K562 (cell line): ENCODE measurements at regions not wholly inside any gene's neighbourhood (a gene's known extent, or its start where the extent isn't known, plus 50 kb on each side); places are given as distances from the start of the nearest gene placed in this dataset.
A peak's percentile ranks its signal among the peaks of the same experiment; 100 is the strongest.

Experiments used
- BDP1 ChIP-seq: IDR thresholded peaks from 3 replicates; pipeline ENCODE4 v1.6.1; 2011; ENCODE audit not compliant: insufficient read length, insufficient read depth
- CBX2 ChIP-seq: fragments of 200-600 bp; sonication (generic); IDR thresholded peaks from one replicate; pipeline ENCODE4 v1.6.1; 2012; ENCODE audit warnings: mild to moderate bottlenecking, low read length, inconsistent platforms; ENCODE audit not compliant: insufficient read depth, poor library complexity, severe bottlenecking
- CREM ChIP-seq: IDR thresholded peaks from 2 replicates; pipeline ENCODE4 v1.6.1; 2014; ENCODE audit warnings: antibody characterized with exemption, low read depth
- ETS2 ChIP-seq: IDR thresholded peaks from 2 replicates; pipeline ENCODE4 v1.6.1; 2016; ENCODE audit warnings: borderline replicate concordance, missing genetic modification characterization, mild to moderate bottlenecking, moderate library complexity, missing compliant biosample characterization; ENCODE audit not compliant: poor library complexity, severe bottlenecking
- ETV5 ChIP-seq: sonication (generic); formaldehyde crosslinking; IDR thresholded peaks from 2 replicates; pipeline ENCODE4 v1.4.0; 2020; ENCODE audit warnings: low read depth, mild to moderate bottlenecking, missing genetic modification reagents
- FUS ChIP-seq: fragments of 200-400 bp; formaldehyde crosslinking; optimal IDR thresholded peaks from 2 replicates; pipeline ENCODE3; 2017; ENCODE audit warnings: low read depth, low read length
- GATAD2A ChIP-seq: fragments of 450-650 bp; IDR thresholded peaks from 2 replicates; pipeline ENCODE4 v1.6.1; 2017
- JUN ChIP-seq, 2 experiments: sonication (generic) in 1 of 2; formaldehyde crosslinking in 1 of 2; IDR thresholded peaks; 2 replicates each; pipeline versions ENCODE4 v1.6.1 to v1.8.0; 2012 to 2022; ENCODE audit warnings: borderline replicate concordance in 2 of 2, mild to moderate bottlenecking in 2 of 2, improper control_type of control experiment in 1 of 2, low read depth in 1 of 2, low read length in 1 of 2, missing genetic modification reagents in 1 of 2
- LARP7 ChIP-seq: fragments of 450-650 bp; IDR thresholded peaks from 2 replicates; pipeline ENCODE4 v1.6.1; 2016
- MCM2 ChIP-seq: fragments of 450-650 bp; IDR thresholded peaks from 2 replicates; pipeline ENCODE4 v1.6.1; 2017; ENCODE audit warnings: low read depth, mild to moderate bottlenecking
- MTA3 ChIP-seq: fragments of 450-650 bp; formaldehyde crosslinking; IDR thresholded peaks from 2 replicates; pipeline ENCODE4 v1.6.1; 2017; ENCODE audit warnings: mild to moderate bottlenecking, borderline replicate concordance
- MTF1 ChIP-seq: fragments of 250-450 bp; sonication (Bioruptor Pico); IDR thresholded peaks from 2 replicates; pipeline ENCODE4 v1.9.0; 2021; ENCODE audit warnings: moderate library complexity, mild to moderate bottlenecking, inconsistent platforms, borderline replicate concordance
- POLR2A ChIP-seq: fragments of 450-650 bp; conservative IDR thresholded peaks from 2 replicates; pipeline ENCODE4 v1.6.1; 2016
- RAD21 ChIP-seq, 2 experiments: fragments of 250-450 bp in 1 of 2; fragments of 450-650 bp in 1 of 2; sonication (Bioruptor Pico) in 1 of 2; formaldehyde crosslinking in 1 of 2; IDR thresholded peaks in 1 of 2; conservative IDR thresholded peaks in 1 of 2; 2 replicates each; pipeline versions ENCODE4 v1.4.0 to v1.8.0; 2020 to 2022; ENCODE audit warnings: mild to moderate bottlenecking in 2 of 2, moderate library complexity in 1 of 2
- RFX5 ChIP-seq: IDR thresholded peaks from 2 replicates; pipeline ENCODE4 v1.6.1; 2011; ENCODE audit warnings: low read depth, mild to moderate bottlenecking, improper control_type of control experiment, low read length
- SMARCA4 ChIP-seq: fragments of 450-650 bp; IDR thresholded peaks from 2 replicates; pipeline ENCODE4 v1.6.1; 2016
- SNIP1 ChIP-seq: fragments of 450-650 bp; IDR thresholded peaks from 2 replicates; pipeline ENCODE4 v1.7.1; 2017; ENCODE audit warnings: low read depth, mild to moderate bottlenecking
- SPI1 ChIP-seq: IDR thresholded peaks from 2 replicates; pipeline ENCODE4 v1.6.1; 2011; ENCODE audit warnings: low read depth, low read length, control low read depth, borderline replicate concordance
- YY1 ChIP-seq, 3 experiments: IDR thresholded peaks; 2 replicates each; pipeline ENCODE4 v1.6.1; 2011; ENCODE audit warnings: low read length in 2 of 3, mild to moderate bottlenecking in 2 of 3, moderate library complexity in 2 of 3, borderline replicate concordance in 1 of 3, control low read depth in 1 of 3, low read depth in 1 of 3; ENCODE audit not compliant: insufficient read depth in 3 of 3, insufficient replicate concordance in 2 of 3, control insufficient read depth in 1 of 3, insufficient read length in 1 of 3; ENCODE audit errors: extremely low read depth in 1 of 3
- ZKSCAN1 ChIP-seq: fragments of 150-350 bp; IDR thresholded peaks from 2 replicates; pipeline ENCODE4 v1.6.1; 2016; ENCODE audit warnings: low read depth, low read length
- ZNF217 ChIP-seq: sonication (generic); formaldehyde crosslinking; IDR thresholded peaks from 2 replicates; pipeline ENCODE4 v1.8.0; 2022; ENCODE audit warnings: mild to moderate bottlenecking, missing genetic modification reagents
- ZNF79 ChIP-seq: fragments of 250-450 bp; sonication (Bioruptor Pico); IDR thresholded peaks from 2 replicates; pipeline ENCODE4 v1.4.0; 2020; ENCODE audit warnings: low read depth, mild to moderate bottlenecking, moderate library complexity
- TF ChIP-seq, protein P1 (sequence below): sonication (generic); formaldehyde crosslinking; IDR thresholded peaks from 2 replicates; pipeline ENCODE4 v1.8.0; 2022; ENCODE audit warnings: mild to moderate bottlenecking, missing genetic modification reagents
- TF ChIP-seq, protein P2 (sequence below): sonication (generic); formaldehyde crosslinking; IDR thresholded peaks from 2 replicates; pipeline ENCODE4 v1.8.0; 2022; ENCODE audit warnings: missing genetic modification reagents, mild to moderate bottlenecking, borderline replicate concordance

DNA sequence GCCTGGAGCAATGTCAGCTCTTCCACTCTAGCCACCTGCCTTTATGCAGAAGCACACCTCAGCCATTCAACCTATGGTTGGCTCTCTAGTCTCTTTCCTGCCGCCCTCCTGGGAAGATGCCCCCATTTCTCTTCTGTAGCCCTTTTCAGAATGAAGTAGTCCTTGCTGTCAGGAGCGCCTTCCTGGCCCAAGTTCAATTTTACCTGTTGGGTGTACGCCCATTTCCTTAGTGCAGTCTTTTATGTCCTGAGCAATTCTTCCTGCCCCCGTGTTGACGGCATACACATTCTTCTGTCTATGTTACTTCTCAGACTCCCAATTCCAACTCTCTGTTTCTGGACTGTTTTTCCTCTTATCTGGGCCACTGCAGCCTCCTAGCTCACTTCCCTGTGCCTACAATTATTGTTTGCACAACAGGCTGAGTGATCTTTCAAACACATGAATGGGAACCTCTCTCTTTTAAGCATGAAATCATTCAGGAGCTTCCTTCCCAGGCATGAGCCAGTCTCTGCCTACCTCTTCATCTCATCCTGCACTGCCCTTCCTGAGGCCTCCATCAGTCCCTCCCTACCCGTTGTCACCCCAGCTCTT, 389.2 kb downstream of the CD83 start (continued):
- TF ChIP-seq, protein P1, sequence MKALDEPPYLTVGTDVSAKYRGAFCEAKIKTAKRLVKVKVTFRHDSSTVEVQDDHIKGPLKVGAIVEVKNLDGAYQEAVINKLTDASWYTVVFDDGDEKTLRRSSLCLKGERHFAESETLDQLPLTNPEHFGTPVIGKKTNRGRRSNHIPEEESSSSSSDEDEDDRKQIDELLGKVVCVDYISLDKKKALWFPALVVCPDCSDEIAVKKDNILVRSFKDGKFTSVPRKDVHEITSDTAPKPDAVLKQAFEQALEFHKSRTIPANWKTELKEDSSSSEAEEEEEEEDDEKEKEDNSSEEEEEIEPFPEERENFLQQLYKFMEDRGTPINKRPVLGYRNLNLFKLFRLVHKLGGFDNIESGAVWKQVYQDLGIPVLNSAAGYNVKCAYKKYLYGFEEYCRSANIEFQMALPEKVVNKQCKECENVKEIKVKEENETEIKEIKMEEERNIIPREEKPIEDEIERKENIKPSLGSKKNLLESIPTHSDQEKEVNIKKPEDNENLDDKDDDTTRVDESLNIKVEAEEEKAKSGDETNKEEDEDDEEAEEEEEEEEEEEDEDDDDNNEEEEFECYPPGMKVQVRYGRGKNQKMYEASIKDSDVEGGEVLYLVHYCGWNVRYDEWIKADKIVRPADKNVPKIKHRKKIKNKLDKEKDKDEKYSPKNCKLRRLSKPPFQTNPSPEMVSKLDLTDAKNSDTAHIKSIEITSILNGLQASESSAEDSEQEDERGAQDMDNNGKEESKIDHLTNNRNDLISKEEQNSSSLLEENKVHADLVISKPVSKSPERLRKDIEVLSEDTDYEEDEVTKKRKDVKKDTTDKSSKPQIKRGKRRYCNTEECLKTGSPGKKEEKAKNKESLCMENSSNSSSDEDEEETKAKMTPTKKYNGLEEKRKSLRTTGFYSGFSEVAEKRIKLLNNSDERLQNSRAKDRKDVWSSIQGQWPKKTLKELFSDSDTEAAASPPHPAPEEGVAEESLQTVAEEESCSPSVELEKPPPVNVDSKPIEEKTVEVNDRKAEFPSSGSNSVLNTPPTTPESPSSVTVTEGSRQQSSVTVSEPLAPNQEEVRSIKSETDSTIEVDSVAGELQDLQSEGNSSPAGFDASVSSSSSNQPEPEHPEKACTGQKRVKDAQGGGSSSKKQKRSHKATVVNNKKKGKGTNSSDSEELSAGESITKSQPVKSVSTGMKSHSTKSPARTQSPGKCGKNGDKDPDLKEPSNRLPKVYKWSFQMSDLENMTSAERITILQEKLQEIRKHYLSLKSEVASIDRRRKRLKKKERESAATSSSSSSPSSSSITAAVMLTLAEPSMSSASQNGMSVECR (CRISPR knock-in tag) = no peak
- TF ChIP-seq MCM2 (no peak), BDP1 (no peak), SMARCA4 (peak; percentile 36; the same call in 1 of the 2 replicates), CREM (no peak), ZNF217 (CRISPR knock-in tag) (no peak), RFX5 (no peak), JUN (IDR thresholded peaks at IDR 0.05; ENCODE audit: borderline replicate concordance, low read depth, low read length) (no peak), JUN (CRISPR knock-in tag; IDR thresholded peaks at IDR 0.05; ENCODE audit: borderline replicate concordance) (no peak), SNIP1 (no peak), ZKSCAN1 (no peak), MTA3 (peak; percentile 32; the same call in 1 of the 2 replicates), GATAD2A (no peak), SPI1 (peak; percentile 40; the same call in 1 of the 2 replicates), LARP7 (no peak), RAD21 (CRISPR knock-in tag; conservative IDR thresholded peaks at IDR 0.05 in 1 of 2, IDR thresholded peaks at IDR 0.05 in 1 of 2) (0 out of 4 replicates have a peak, but pooled peaks of 1 of the 2 experiments have one; percentile 7), ETS2 (no peak), ETV5 (CRISPR knock-in tag) (no peak), MTF1 (CRISPR knock-in tag) (no peak), CBX2 (no peak), POLR2A (no peak), YY1 (IDR thresholded peaks at IDR 0.05; ENCODE audit: borderline replicate concordance in 1 of 3, control insufficient read depth in 1 of 3, extremely low read depth in 1 of 3, insufficient read depth in 3 of 3, insufficient read length in 1 of 3, insufficient replicate concordance in 2 of 3, low read depth in 1 of 3, low read length in 2 of 3) (no peak), ZNF79 (CRISPR knock-in tag) (no peak), FUS (no peak)
- TF ChIP-seq, protein P2, sequence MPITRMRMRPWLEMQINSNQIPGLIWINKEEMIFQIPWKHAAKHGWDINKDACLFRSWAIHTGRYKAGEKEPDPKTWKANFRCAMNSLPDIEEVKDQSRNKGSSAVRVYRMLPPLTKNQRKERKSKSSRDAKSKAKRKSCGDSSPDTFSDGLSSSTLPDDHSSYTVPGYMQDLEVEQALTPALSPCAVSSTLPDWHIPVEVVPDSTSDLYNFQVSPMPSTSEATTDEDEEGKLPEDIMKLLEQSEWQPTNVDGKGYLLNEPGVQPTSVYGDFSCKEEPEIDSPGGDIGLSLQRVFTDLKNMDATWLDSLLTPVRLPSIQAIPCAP = no peak
